PC-9 (cell line): ENCODE measurements at regions not wholly inside any gene's neighbourhood (a gene's known extent, or its start where the extent isn't known, plus 50 kb on each side); places are given as distances from the start of the nearest gene placed in this dataset.

Source experiments
- BruUV-seq: library from RNA; stranded (reverse); fragments of 400-500 nt; replicated peaks from 2 replicates; lab custom pipeline; 2021; lab: Mats Ljungman, UMichigan
- CTCF ChIA-PET: fragments of 300-600 bp; sonication (Branson Sonifier 250); formaldehyde crosslinking; loops from one replicate; lab custom pipeline; 2022; ENCODE audit warnings: antibody characterized with exemption; lab: Charles Lee
- POLR2A ChIA-PET: fragments of 300-600 bp; sonication (Branson Sonifier 250); formaldehyde crosslinking; loops from one replicate; lab custom pipeline; 2022; ENCODE audit warnings: antibody characterized with exemption; ENCODE audit not compliant: unreplicated experiment; lab: Charles Lee
- DNase-seq, 2 experiments: peaks; one replicate each; pipeline versions ENCODE4 v3.0.0 to v3.0.0-alpha.2; 2015 to 2022; ENCODE audit warnings: mixed read lengths in 1 of 2
- H2AFZ ChIP-seq: fragments of 200-600 bp; sonication (generic); 2 replicates; pipeline ENCODE4 v1.8.1; 2017; ENCODE audit warnings: antibody characterized with exemption
- H3F3A ChIP-seq: fragments of 200-600 bp; sonication (generic); 2 replicates; pipeline ENCODE4 v1.8.1; 2017; ENCODE audit warnings: antibody characterized with exemption, mild to moderate bottlenecking, low read depth; ENCODE audit not compliant: insufficient read depth
- H3K27ac ChIP-seq: fragments of 200-600 bp; sonication (generic); 2 replicates; pipeline ENCODE4 v1.6.1; 2016; ENCODE audit warnings: mixed run types
- H3K27me3 ChIP-seq: fragments of 200-600 bp; sonication (generic); 2 replicates; pipeline ENCODE4 v1.6.1; 2016; ENCODE audit warnings: low read depth, mixed run types; ENCODE audit not compliant: insufficient read depth
- H3K36me3 ChIP-seq: fragments of 200-600 bp; sonication (generic); 2 replicates; pipeline ENCODE4 v1.6.1; 2016; ENCODE audit warnings: low read depth, mixed run types
- H3K4me1 ChIP-seq: fragments of 200-600 bp; sonication (generic); replicated peaks from 2 replicates; pipeline ENCODE4 v1.6.1; 2016; ENCODE audit warnings: mixed run types; ENCODE audit not compliant: insufficient read depth
- H3K4me2 ChIP-seq: fragments of 200-600 bp; sonication (generic); 2 replicates; pipeline ENCODE4 v1.6.1; 2017; ENCODE audit warnings: mixed run types
- H3K4me3 ChIP-seq: fragments of 200-600 bp; sonication (generic); 2 replicates; pipeline ENCODE4 v1.6.1; 2016; ENCODE audit warnings: mixed run types
- H3K79me2 ChIP-seq: fragments of 200-600 bp; sonication (generic); 2 replicates; pipeline ENCODE4 v1.6.1; 2017; ENCODE audit warnings: low read depth, mixed run types
- H3K9me2 ChIP-seq: fragments of 200-600 bp; sonication (generic); 2 replicates; pipeline ENCODE4 v1.8.1; 2017; ENCODE audit warnings: mild to moderate bottlenecking; ENCODE audit not compliant: insufficient read depth
- H3K9me3 ChIP-seq: fragments of 200-600 bp; sonication (generic); 2 replicates; pipeline ENCODE4 v1.8.1; 2016; ENCODE audit warnings: low read depth; ENCODE audit not compliant: insufficient read depth
- H4K20me1 ChIP-seq: fragments of 200-600 bp; sonication (generic); 2 replicates; pipeline ENCODE4 v1.8.1; 2017; ENCODE audit not compliant: insufficient read depth
- EZH2 ChIP-seq: fragments of 200-600 bp; sonication (generic); IDR thresholded peaks from 2 replicates; pipeline ENCODE4 v1.8.0; 2017; ENCODE audit warnings: antibody characterized with exemption, low read depth
- intact Hi-C: fragments of 100-400 bp; cut with micrococcal nuclease; formaldehyde crosslinking; loops from one replicate; pipeline ENCODE4 v1.10.0; 2022; ENCODE audit not compliant: unreplicated experiment
- TF ChIP-seq, protein P1 (sequence below): fragments of 200-600 bp; sonication (generic); conservative IDR thresholded peaks from 2 replicates; pipeline ENCODE4 v1.6.1; 2017; ENCODE audit warnings: mixed run types, antibody characterized with exemption, mild to moderate bottlenecking, moderate library complexity

DNA sequence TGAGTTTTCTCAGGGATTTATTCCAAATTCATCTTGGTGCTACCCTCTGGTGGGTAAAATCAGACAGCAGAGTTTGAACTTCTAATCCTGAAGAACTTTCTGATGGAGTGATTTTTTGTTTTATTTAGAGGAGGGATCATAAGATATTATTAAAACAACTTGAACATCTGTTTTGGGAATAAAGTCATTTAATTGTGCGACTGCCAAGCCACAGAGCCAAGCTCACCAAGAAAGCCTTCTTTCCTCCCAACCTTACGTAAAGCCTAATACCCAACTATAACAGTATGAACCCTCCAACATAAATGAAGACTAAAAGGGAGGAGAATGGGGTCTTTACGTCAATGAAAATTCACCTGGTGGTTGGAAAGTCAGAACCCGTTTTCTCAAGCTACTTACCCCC is 205.5 kb upstream of the IGF1 start:
- intact Hi-C loops, result no loop called here
- CTCF ChIA-PET, result no interaction called here
- Histone ChIP-seq H2AFZ (no peak overlapping the region), H3K27ac (no peak overlapping the region), H3F3A (no peaks in the 10 kb centered on the region), H3K9me3 (no peaks in the 10 kb centered on the region), H3K4me1 (peaks cover 8% of the 10 kb centered on the region), H3K4me2 (no peak overlapping the region), H3K27me3 (no peaks in the 10 kb centered on the region), H3K79me2 (no peaks in the 10 kb centered on the region), H3K36me3 (no peaks in the 10 kb centered on the region), H4K20me1 (no peaks in the 10 kb centered on the region), H3K9me2 (no peaks in the 10 kb centered on the region), H3K4me3 (no peak overlapping the region)
- TF ChIP-seq, protein P1, sequence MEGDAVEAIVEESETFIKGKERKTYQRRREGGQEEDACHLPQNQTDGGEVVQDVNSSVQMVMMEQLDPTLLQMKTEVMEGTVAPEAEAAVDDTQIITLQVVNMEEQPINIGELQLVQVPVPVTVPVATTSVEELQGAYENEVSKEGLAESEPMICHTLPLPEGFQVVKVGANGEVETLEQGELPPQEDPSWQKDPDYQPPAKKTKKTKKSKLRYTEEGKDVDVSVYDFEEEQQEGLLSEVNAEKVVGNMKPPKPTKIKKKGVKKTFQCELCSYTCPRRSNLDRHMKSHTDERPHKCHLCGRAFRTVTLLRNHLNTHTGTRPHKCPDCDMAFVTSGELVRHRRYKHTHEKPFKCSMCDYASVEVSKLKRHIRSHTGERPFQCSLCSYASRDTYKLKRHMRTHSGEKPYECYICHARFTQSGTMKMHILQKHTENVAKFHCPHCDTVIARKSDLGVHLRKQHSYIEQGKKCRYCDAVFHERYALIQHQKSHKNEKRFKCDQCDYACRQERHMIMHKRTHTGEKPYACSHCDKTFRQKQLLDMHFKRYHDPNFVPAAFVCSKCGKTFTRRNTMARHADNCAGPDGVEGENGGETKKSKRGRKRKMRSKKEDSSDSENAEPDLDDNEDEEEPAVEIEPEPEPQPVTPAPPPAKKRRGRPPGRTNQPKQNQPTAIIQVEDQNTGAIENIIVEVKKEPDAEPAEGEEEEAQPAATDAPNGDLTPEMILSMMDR, result no peak
- TF ChIP-seq EZH2, result no peak
- no peak for DNase-seq
- no TSS peak for BruUV-seq
- POLR2A ChIA-PET, result no interaction called here

DNA sequence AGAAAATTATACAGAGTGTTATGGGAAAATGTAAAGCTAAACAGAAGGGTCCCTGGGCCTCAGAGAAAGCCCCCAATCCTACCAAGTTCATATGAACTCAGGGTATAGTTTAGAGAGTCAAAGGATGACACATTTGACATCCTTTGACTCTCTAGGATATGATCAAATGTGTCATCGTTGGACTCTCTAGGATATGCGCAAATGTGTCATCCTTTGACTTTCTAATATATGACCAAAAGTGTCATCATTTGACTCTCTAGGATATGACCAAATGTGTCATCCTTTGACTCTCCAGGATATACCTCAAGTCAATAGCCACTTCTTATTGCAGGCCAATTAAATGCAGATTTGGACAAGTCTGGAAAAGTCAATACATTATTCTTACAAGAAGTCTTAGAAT is 204.8 kb upstream of the IGF1 start:
- Histone ChIP-seq H3K27me3 (no peaks in the 10 kb centered on the region), H3F3A (no peaks in the 10 kb centered on the region), H4K20me1 (no peaks in the 10 kb centered on the region), H2AFZ (no peak overlapping the region), H3K4me1 (peaks cover 1% of the 10 kb centered on the region; the same call in 1 of the 2 replicates), H3K9me2 (no peaks in the 10 kb centered on the region), H3K9me3 (no peaks in the 10 kb centered on the region), H3K4me2 (no peak overlapping the region), H3K79me2 (no peaks in the 10 kb centered on the region), H3K27ac (no peak overlapping the region), H3K36me3 (no peaks in the 10 kb centered on the region), H3K4me3 (no peak overlapping the region)
- ChIA-PET POLR2A (no interaction called here), CTCF (no interaction called here)
- no peak for DNase-seq
- intact Hi-C loops, result no loop called here
- no peak for TF ChIP-seq EZH2
- TF ChIP-seq, protein P1, result no peak
- no TSS peak for BruUV-seq

DNA sequence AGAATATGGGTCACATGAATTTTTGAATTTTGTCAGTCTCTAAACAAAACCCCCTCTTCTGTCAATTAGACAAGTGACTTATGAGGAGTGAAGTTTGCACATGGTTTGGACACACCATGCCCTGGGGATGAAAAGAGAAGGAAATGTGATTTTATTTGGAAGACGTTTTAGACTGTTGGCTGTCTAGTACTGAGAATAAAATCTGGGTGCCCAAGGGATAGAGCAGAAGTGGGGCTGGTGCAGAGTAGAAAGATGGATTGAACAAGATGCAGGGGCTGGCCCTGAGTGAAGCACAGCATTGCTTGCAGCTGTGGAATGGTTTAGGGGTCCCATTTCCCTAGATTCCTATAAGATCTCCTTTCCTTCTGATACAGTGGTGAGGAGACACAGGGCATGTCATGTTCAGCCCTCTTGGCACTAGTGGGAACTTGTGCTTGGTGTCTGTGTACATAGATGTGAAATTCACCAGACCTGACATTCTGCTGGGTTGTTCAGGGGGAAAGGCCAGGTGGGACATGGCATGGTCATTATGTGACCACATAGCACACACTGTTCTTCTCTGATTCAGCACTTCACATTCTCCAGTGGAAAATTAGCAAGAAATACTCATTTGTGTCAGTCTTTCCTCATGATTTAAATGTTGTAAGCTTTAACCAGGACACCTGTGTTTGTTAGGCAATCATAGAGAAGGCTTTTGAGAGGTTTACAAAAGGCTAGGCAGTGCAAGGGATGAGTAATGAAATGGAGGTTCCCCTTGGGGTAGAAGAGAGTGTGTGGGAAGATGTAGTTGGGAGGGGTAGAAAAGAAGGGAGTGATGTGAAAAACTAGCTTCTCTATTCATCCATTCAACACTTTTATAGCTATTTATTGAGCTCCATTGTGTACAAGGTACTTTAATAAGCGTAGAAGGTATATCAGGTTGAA is 202.3 kb upstream of the IGF1 start:
- BruUV-seq, result no TSS peak
- H3K9me3 ChIP-seq, result no peaks in the 10 kb centered on the region; the same call in 1 of the 2 replicates
- intact Hi-C loops, result no loop called here
- no peak overlapping the region for H2AFZ ChIP-seq
- no peaks in the 10 kb centered on the region for H3K9me2 ChIP-seq
- H4K20me1 ChIP-seq, result no peaks in the 10 kb centered on the region
- H3K4me2 ChIP-seq, result no peak overlapping the region
- CTCF ChIA-PET, result no interaction called here
- no peaks in the 10 kb centered on the region for H3K79me2 ChIP-seq
- H3K27ac ChIP-seq, result no peak overlapping the region
- POLR2A ChIA-PET, result no interaction called here
- no peaks in the 10 kb centered on the region for H3K36me3 ChIP-seq
- DNase-seq, result no peak
- no peaks in the 10 kb centered on the region for H3K4me1 ChIP-seq
- no peak for TF ChIP-seq EZH2
- TF ChIP-seq, protein P1, result no peak
- H3F3A ChIP-seq, result no peaks in the 10 kb centered on the region
- H3K27me3 ChIP-seq, result no peaks in the 10 kb centered on the region
- no peak overlapping the region for H3K4me3 ChIP-seq
